ENCODE measurements at regions not wholly inside any gene's neighbourhood (a gene's known extent, or its start where the extent isn't known, plus 50 kb on each side); places are given as distances from the start of the nearest gene placed in this dataset.

GRCh38 chr5:118675247-118675646, 313.1 kb downstream of the DTWD2 start:
- Histone ChIP-seq H2BK12ac (ENCODE audit: insufficient read length, low read depth, low read length) (no peak overlapping the region), H2BK5ac (ENCODE audit: insufficient read length, low read length) (no peak overlapping the region), H2AK5ac (ENCODE audit: insufficient read length, low read length) (no peak overlapping the region), H3K27me3 (ENCODE audit: insufficient read depth, low read length) (no peaks in the 10 kb centered on the region), H2BK15ac (ENCODE audit: low read depth, low read length) (no peak overlapping the region), H3T11ph (ENCODE audit: low read length) (no peak overlapping the region), H2BK120ac (ENCODE audit: low read depth, low read length, poor library complexity, severe bottlenecking) (no peak overlapping the region), H4K20me1 (ENCODE audit: control insufficient read depth, insufficient read depth, insufficient read length) (no peaks in the 10 kb centered on the region), H3K4me1 (ENCODE audit: insufficient read depth, low read length) (no peaks in the 10 kb centered on the region), H3K79me2 (ENCODE audit: insufficient read depth, low read length) (no peaks in the 10 kb centered on the region), H4K91ac (ENCODE audit: insufficient read length, low read depth, low read length) (no peak overlapping the region), H3K9ac (ENCODE audit: extremely low read depth, insufficient read length, low read length) (no peak overlapping the region), H3K4ac (ENCODE audit: low read depth, low read length) (no peak overlapping the region), H3K23me2 (ENCODE audit: insufficient read length, low read depth, low read length, poor library complexity, severe bottlenecking) (no peaks in the 10 kb centered on the region), H3K27ac (ENCODE audit: insufficient read length, low read depth, low read length) (no peak overlapping the region), H3K23ac (ENCODE audit: insufficient read length, low read depth, low read length) (no peak overlapping the region), H4K8ac (replicated peaks; ENCODE audit: insufficient read length, low read depth, low read length) (no peak overlapping the region), H3K18ac (ENCODE audit: insufficient read length, low read depth, low read length) (no peak overlapping the region), H3K79me1 (ENCODE audit: insufficient read depth, low read depth, low read length, poor library complexity, severe bottlenecking) (no peaks in the 10 kb centered on the region), H2AFZ (ENCODE audit: low read length) (no peak overlapping the region), H3K9me3 (ENCODE audit: control insufficient read depth, low read depth, low read length) (no peaks in the 10 kb centered on the region), H3K4me2 (ENCODE audit: insufficient read depth, insufficient read length, low read length) (no peak overlapping the region), H2BK20ac (ENCODE audit: low read depth, low read length, poor library complexity, severe bottlenecking) (no peak overlapping the region), H4K5ac (ENCODE audit: insufficient read length, low read depth, low read length) (no peak overlapping the region), H3K14ac (ENCODE audit: insufficient read depth, low read length) (no peak overlapping the region), H3K56ac (ENCODE audit: insufficient read length, low read depth, low read length) (no peak overlapping the region)
- TF ChIP-seq CTCF (conservative IDR thresholded peaks at IDR 0.05), result no peak
- Mint-ChIP-seq H3K4me3 (no peak overlapping the region), H3K9me3 (peaks cover 0 to 6% of the 10 kb centered on the region in 2 experiments; a peak in 4 of 5 replicates), H3K27me3 (ENCODE audit: low read depth) (no peaks in the 10 kb centered on the region), H3K36me3 (ENCODE audit: insufficient read depth in 1 of 3, low read depth in 3 of 3) (0 out of 7 replicates have a peak, but pooled peaks cover 0 to 1% (median 0%) of the 10 kb centered on the region in 3 experiments), H3K27ac (no peak overlapping the region), H3K4me1 (peaks cover 8 to 10% of the 10 kb centered on the region in 2 experiments; a peak in 3 of 4 replicates)
- no peak for DNase-seq
- no CpG with 5 or more reads among the region's 1 CpG for WGBS (ENCODE audit: extremely low coverage, insufficient read length, low lambda C conversion rate)
